ENCODE measurements at regions not wholly inside any gene's neighbourhood (a gene's known extent, or its start where the extent isn't known, plus 50 kb on each side); places are given as distances from the start of the nearest gene placed in this dataset.

DNA sequence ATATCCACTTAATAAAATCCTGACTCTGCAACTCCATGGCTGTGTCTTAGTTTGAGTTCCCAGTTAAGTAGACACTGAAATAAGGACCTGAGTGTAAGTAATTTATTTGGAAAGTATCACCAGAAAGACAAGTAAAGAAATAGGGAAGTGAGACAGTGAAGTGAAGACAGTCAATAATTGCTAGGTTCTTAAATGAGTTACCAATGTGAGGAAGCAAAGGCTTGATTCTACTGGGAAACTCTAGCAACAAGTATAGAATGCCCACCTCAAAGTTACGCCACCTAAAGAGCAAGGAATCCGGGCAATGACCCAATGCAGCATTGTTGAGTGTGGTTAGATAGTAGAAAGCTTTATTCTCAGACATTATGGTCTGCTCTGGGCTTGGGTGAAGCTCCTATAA lies 383.9 kb downstream of the TLR4 start:
- no peak for DNase-seq

DNA sequence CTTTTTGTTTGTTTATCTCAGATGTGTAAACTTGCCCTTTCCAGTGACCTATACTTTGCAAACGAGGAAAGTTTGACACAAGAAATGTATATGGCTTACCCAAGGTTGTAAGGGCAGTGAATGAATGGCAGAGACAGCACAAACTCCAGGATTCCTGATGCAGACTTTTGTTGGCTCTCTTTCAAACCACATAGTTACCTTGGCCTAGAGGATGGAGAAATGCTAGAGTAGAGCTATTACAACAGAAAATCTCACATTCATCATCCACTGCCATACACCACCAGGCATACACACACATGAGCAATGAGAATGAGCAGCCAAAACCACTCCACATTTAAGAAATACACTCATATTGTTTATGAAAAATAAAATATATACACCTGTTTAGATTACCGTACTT lies 387.0 kb downstream of the TLR4 start:
- no peak for DNase-seq

DNA sequence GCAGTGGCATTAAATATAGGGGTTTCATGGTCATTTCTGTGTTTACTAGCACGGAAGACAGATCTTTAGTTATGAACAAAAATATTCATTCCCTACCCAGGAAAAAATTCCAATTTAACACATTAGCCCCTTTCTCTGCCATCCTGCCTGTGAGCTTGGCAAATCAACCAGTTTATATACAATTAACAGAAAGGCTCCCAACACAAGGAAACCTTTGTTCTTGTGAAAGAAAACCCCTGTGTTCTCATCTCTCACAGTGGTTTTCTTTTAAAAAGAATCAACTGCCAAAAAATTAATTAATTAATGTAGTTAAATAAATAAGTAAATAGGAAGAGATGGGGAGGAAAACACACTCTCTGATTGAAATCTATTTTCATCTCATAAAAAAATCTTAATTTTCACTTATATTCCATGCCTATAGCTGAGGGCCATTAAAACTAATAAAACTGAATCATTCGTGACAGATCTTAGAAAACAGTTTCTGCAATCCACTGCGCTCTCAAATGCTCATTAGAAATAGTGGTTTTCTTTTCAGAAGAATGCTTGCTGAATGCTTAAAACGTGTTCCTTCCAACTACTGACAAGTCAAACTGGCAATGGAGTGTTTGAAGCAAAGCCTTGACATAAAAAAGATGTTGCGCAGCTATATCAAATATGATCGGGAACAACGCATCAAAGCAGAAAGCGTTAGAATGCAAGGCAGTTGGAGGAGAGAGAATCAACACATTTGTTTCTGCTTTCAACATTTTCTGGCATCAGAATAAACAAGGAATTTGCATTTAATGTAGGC lies 387.7 kb downstream of the TLR4 start:
- no peak for DNase-seq

DNA sequence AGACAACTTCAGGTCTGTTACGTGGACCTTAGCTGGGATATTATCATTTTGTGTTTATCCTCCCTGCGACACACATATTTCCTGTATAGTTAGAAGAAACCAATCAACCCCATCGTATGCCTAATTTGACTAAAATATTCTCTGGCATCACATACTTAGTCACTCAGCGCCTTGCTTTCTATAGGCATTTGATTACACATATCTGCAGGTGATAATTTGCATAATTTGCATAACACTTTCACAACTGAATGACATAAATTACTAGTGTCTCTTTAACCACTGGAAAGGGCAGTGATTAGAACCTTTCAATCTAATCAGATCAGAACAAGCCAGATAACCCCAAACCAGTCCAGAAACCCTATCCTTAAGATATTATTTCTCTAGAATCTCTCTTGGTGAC lies 390.2 kb downstream of the TLR4 start:
- no peak for DNase-seq

DNA sequence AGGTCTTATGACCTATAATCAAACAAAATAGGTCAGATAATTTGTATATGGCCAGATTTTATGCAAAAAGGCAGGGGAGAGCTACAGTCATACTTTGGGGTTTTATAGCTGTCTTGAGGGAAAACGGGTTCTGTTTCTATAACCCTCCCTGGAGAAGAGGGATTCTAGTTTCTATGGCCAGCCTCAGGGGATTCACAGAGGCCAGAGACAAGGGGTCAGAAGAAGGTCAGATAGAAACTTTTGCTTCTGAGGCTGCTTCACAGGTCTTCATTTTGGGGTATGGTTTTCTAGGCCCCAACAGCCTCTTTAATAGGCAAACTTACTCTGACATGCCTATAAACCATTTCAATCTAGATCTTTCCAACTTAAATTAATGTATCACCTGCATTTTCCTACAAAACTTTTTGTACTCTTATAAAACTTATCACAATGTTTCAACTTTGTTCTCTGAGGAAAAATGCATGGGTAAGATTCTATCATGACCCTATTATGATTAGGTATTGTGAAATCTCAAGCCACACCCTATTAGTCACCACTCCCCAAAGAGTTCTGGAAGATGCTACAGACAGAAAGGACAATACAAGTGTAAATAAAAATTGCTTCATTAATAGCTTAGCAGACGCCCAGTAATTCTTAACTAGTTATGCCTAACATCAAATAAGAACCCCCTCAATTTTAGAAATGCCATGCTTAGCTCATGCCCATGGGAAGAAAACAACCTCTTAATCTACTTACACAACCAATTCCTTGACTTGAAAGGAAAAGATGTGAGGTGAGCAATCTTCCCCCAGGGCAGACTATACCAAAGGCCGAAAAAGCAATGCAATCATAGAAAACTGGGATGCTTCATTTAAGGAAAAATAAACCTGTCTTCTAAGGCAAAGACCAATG lies 396.6 kb downstream of the TLR4 start:
- DNase-seq: no peak

DNA sequence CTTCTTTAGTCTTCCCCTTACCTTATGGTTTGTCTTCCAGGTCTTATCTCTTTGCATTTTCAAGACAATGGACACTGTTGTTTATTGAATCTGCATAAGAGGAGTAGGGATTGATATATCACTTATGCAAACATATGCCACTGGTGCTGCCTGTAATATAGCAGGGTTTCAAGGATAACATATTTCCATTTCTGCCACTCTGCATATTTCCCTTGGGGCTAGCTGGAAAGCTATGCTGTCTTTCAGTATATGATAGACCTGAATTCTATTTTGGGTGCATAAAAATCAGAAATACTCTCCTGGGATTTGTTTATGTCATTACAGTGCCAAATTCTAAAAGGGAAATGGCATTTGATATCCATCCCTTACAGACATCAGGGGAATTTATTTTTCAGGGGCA lies 400.2 kb downstream of the TLR4 start:
- DNase-seq: no peak

DNA sequence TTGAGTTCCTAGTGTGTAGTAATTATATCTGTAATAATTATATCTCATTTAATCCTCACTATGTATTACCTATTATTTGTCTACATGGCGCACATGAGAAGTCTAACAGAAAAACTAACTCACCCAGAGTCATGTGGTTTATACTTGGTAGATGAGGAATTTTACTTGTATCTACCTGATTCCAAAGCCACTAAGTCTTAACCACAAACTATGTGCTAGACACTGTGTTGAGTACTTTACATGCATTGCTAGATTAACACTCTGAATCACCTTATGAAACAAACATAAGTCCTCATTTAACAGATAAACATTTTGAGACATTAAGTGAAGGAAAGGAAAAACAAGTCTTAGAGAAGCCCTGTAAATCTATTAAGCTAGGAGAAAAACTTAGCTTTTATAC lies 404.8 kb downstream of the TLR4 start:
- no peak for DNase-seq

DNA sequence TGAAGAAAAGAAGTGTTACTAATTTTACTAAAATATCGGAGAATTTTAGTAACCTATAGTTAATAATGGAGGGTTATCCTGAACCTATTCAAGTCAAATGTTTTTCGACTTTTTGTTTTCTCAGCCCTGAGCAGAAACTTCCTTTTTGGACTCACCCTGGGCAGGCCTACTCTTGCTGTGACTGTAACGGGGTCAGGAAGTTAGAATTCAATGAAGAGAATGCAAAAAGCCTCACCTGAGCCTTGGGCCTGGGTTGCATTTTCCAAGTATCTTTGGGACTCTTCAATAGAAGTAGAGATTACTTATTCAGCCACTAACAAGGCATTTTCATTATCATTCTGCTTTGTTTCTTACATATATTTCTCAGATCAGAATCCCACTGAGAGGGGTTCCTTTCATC lies 405.3 kb downstream of the TLR4 start:
- no peak for DNase-seq

DNA sequence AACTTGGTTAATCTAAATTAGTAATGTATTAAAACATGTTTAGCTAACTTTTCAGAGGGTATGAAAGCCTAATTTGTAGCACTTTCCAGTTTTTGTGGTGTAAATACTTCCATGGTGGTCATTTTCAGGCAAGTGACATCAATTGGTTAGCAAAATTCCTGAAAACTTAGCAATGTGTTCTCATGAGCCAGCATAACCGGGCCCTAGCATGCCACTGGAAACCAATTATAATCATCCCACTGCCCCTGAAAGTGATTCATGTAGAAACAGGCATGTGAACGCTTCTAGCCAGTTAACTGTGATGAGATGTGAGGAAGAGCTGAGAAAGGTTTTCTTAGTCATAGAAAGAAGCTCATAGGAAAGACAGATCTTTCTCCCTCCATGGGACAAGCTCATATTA lies 417.2 kb downstream of the TLR4 start:
- DNase-seq: no peak

DNA sequence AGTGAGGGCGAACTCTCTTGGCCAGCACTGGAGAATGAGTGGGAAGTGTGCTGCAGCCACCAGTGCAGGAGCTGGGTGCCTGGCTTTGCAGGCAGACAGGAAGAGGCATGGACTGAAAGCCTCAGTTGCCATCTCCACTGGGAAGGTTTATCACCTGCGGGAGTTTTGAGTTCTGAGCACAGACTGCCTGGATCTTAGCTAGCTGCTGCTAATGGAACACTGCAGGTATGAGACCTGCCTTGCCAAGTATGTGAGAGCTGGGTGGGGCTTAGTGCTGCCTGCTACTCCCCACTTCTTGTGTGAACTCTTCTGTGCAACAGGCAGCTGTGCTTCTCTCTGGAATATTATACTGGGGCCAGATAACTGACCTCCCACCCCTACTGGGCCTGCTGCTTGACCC lies 424.1 kb downstream of the TLR4 start:
- DNase-seq: no peak

DNA sequence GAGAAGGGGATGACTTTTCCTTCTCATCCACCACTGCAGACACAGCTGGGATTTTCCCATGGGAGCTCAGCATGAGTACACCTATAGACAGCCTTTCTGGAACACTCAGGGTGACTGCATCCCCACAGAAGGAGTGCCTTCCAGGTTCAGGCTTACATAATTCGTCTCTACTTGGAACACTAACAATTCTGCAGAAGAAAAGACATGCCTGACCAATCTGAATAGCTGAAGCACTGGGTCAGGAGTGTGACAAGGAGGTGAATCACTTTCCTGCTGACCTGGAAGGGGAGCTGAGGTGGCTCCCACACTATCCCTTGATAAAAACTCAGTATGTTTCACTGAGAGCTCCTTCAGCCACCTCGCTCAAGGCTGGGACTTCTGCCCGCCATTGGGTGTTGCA lies 425.3 kb downstream of the TLR4 start:
- DNase-seq: no peak

DNA sequence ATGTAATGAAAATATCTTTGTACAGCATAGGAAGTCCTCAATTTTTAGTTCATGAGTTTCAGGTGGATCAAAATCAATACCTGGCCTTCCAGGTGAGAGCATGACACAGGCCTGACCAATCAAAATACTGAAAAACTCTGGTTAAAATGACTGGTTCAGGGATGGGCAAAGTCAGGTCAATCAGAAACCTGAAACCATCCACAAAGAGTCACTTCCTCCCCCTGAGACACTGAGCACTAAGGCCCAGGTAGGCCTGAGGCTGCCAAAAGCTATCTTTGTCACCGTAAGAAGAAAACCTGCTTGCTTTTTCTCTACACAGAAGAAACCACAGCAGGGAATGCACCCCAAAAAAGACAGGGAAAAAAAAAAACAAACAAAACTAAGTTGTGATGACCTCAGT lies 444.8 kb downstream of the TLR4 start:
- no peak for DNase-seq

DNA sequence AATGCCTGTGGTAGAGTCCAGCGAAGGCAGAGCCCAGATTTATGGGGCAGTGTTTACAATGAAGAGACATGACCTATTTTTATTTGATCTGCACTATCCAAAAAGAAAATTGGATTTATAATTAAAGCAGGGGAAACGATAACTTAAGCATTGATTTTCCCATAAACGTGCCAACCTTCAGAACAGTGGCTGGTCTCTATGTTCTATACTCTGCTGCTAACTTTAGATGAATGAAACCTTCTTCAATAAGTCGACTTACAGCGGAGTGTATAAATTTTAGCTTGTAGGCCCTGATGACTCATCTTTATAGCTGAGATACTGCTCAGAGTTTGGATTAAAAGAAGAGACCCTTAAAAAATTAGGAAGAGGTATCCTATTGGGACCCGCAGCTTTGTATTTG lies 452.6 kb downstream of the TLR4 start:
- DNase-seq: no peak

DNA sequence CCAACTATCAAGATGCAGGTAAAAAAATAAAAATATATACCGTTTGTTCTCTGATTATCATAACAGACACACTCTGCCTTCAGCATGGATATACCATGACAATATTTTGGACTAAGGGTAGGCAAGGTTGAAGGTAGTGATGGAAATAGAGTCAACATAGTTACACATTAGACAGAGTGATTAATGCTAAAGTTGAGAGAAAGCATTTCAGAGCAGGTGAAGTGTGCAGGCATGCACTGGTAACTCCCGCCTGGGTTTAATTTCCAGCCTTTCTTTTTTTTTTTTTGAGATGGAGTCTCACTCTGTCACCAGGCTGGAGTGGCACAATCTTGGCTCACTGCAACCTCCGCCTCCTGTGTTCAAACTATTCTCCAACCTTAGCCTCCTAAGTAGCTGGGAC lies 458.5 kb downstream of the TLR4 start:
- DNase-seq: no peak

DNA sequence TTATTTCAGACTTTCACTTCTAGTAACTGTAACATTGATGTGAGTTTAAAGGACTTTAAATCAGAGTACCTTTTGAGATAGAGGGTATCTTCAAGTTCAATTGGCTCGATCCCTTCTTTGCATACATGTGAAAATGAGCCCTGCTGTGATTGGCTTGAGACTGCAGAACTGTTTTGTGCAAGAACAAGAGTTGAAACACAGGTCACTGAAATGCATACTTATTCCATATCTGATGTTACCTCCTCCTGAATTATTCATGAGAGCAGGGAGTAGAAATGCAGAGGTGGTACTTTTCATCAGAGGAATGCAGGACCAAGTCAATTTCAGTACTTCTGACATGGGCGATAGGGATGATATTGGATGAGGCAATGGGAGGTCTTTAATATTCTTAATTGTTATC lies 459.5 kb downstream of the TLR4 start:
- no peak for DNase-seq

DNA sequence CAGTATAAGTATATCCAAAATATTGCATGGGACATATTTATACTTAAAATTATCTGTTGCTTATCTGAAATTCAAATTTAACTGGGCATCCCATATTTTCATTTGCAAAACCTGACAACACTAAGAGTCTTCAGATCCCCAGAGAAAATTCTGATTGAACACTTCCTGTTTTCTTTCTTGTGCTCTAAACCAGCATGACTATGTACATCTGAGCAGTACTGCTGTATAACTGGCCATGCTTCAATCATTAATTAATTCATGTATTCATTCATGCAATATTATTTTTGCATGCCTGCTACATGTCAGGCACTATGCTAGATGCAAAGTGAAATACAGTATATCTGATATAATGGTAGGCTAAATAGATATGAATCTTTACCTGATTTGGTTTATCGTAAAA lies 461.2 kb downstream of the TLR4 start:
- no peak for DNase-seq

DNA sequence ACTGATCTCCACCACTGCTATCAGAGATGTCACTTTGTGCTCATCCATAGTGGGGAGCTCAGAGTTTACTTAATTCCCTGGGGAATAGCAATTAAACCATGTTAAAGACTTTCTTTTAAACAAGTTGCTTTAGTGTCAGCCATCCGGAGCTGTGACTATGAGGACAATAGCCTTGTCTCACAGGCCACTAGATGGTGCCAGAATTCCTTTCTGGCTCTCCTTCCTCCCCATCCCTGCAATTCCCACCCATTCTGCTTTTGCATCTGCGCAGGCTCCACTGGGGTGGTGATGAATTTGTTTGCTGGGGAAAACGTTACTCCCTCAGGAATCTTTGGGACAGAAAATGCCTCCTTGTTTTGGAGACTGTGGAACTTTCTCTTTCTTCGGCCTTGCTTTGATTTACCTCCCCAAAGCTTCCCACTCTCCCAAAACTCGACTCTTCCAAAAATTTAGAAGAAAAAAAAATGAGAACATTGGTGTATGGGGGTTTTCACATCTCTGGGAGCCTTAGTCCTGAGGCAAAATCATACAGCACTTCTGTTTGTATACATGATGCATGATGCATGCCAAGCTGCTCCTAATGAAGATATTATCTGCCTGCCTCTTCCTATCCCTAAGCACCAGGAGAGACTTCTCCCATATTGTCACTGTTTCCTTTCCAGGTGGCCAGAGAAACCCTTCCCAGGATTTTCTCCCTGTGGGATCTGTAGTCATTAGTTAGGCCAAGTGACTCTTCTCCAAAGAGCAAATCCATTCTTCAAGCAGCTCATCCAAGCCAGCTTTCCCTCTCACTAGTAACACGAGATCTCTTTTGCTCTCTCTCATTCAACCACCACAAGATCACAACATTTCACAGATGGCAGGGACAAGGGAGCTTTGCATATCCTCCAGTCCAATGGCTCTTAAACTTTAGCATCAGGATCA lies 466.1 kb downstream of the TLR4 start:
- DNase-seq: peak; percentile 68

DNA sequence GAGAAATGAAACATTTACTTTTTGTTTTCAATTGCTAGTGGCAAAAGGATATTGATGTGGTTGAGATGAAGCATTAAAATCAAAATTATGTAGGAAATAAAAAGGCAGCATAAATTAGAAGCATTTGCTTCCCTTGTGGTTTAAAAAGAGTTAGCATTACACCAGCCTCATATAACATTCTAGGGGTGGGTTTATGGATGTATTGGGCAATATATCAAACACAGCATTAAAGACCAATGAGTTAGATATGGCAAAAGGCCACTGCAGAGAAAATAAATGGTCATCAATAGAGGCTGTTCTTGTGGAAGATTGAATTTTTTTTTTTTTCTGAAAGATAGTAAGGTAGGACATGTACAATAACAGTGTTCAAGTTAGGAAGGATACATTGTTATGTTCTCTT lies 473.0 kb downstream of the TLR4 start:
- no peak for DNase-seq

DNA sequence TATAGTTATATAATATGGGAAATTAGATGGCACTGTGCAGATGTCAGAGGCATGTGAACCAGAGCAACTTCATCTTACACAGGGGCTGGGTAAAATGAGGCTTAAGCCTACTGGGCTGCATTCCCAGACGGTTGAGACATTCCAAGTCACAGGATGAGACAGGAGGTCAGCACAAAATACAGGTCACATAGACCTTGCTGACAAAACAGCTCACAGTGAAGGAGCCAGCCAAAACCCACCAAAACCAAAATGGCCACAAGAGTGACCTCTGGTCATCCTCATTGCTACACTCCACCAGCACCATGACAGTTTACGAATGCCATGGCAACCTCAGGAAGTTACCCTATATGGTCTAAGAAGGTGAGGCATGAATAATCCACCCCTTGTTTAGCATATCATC lies 479.4 kb downstream of the TLR4 start:
- no peak for DNase-seq

DNA sequence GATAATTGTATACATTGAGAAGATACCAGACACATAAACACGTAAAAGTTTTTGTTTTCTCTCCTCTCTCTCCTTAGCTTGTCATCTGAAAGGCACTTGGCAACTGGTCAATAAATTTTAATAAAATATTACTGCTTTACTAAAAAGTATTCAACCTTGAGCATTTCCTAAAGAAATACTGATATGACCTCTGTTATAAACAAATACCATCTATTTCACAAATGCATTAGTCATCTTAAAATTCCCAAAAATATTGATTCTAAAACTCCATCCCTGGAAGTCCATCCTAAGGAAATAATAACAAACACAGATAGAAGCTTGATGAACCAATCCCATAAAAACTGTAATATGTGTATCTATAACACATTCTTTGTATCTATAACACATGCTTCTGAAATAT lies 483.2 kb downstream of the TLR4 start:
- DNase-seq: no peak

DNA sequence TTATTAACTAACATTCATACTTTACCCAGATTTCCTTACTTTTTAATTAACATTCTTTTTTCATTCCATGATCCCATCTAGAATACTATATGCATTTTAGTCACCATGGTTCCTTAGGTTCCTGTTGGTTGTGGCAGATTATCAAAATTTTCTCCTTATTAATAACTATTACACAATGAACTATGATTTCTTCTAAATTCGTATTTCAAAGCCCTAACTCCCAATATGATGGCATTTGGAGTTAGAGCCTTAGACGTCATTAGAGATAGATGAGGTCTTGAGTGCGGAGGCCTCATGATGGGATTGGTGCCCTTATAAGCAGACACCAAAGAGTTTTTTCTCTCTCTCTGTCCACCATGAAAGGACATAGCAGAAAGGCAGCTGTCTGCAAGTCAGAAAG lies 485.4 kb downstream of the TLR4 start:
- no peak for DNase-seq

DNA sequence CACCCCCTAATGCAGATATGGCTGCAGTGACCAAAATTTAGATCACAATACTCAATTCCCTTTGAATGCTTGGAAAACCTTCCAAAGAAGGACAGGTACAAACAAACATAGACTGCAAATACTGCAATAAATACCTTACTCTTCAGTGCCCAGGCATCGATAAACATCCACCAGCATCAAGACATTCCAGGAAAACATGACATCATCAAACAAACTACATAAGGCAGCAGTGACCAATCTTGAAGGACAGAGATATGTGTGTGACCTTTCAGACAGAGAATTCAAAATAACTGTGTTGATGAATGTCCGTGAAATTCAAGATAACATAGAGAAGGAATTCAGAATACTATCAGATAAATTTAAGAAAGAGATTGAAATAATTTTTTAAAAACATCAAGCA lies 488.6 kb downstream of the TLR4 start:
- DNase-seq: no peak

DNA sequence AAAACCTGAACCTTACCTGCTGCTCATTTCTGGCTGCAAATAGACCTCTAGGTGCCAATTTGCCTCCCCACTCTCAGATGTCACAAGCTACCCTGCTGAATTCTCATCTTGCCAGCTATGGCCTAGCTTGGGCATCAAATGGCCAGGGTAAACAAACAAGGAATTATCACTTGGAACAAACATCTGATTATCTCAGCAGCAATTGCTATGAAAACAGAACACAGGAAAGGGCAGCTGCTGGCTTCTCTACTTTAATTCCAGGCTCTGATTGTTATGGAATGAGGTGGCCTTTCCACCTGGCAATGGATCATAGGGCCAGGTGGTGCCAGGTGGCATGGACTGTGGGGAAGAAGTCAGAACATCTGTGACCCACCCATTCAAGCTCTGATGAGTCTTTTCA lies 505.1 kb downstream of the TLR4 start:
- peak; percentile 5 for DNase-seq
